HFF-Myc (cell line): ENCODE measurements at regions not wholly inside any gene's neighbourhood (a gene's known extent, or its start where the extent isn't known, plus 50 kb on each side); places are given as distances from the start of the nearest gene placed in this dataset.

ENCODE experiments used
- DNase-seq: peaks from one replicate; pipeline ENCODE4 v3.0.0-alpha.2; 2011; ENCODE audit warnings: low read depth; ENCODE audit errors: extremely low read depth
- H3K4me3 ChIP-seq: replicated peaks from 2 replicates; pipeline ENCODE4 v1.5.1; 2011; ENCODE audit warnings: low read depth, mild to moderate bottlenecking, control low read depth, low read length
- TF ChIP-seq, protein P1 (sequence below): IDR thresholded peaks from 2 replicates; pipeline ENCODE4 v1.5.1; 2012; ENCODE audit warnings: mild to moderate bottlenecking, low read depth, low read length, control low read depth; ENCODE audit errors: missing control alignments

DNA sequence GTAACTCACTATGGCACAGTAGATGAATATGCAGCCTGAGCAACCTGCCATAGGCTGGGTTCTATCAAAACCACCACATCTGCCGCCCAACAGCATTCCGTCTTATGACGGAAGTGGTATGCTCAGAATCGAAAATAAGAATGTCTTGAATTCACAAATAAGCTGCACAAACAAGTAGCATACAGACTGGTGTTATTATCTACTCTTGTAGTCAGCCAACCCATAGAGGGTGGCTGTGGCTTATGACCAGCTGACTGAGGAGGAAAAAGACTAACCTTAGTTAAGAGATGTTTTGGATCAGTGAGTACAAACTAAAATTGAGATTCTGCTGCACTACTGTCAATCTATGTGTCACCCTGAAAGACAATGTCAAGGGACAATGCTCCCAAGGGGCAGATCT lies 1255.1 kb upstream of the EYS start:
- H3K4me3 ChIP-seq: no peak overlapping the region
- no peak for DNase-seq
- TF ChIP-seq, protein P1, sequence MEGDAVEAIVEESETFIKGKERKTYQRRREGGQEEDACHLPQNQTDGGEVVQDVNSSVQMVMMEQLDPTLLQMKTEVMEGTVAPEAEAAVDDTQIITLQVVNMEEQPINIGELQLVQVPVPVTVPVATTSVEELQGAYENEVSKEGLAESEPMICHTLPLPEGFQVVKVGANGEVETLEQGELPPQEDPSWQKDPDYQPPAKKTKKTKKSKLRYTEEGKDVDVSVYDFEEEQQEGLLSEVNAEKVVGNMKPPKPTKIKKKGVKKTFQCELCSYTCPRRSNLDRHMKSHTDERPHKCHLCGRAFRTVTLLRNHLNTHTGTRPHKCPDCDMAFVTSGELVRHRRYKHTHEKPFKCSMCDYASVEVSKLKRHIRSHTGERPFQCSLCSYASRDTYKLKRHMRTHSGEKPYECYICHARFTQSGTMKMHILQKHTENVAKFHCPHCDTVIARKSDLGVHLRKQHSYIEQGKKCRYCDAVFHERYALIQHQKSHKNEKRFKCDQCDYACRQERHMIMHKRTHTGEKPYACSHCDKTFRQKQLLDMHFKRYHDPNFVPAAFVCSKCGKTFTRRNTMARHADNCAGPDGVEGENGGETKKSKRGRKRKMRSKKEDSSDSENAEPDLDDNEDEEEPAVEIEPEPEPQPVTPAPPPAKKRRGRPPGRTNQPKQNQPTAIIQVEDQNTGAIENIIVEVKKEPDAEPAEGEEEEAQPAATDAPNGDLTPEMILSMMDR: no peak

DNA sequence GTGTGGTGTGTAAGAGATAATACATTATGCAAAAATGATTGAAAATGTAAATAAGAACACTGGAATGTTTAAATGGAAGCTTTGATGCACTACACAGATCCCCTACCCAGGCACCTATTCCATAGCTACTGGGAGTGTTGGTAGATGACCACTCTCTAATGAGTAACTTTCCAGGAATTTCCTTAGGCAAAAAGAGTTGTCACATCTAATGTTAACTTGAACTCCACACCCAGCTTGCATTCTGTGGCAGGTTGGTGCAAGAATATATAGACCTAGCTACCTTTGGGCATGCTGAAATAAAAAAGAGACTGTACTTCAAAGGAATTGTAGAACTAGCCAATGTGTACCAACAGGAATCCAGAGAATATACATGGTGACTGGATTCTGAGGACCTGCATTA lies 1254.2 kb upstream of the EYS start:
- no peak overlapping the region for H3K4me3 ChIP-seq
- TF ChIP-seq, protein P1: no peak
- DNase-seq: no peak

DNA sequence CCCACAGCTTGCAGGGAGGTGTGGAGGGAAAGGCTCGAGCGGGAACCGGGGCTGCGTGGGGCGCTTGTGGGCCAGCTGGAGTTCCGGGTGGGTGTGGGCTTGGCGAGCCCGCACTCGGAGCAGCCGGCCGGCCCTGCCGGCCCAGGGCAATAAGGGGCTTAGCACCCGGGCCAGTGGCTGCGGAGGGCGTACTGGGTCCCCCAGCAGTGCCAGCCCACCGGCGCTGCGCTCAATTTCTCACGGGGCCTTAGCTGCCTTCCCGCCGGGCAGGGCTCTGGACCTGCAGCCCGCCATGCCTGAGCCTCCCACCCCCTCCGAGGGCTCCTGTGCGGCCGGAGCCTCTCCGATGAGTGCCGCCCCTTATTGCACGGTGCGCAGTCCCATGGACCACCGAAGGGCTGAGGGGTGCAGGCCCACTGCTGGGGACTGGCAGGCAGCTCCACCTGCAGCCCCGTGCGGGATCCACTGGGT lies 1242.2 kb upstream of the EYS start:
- no peak for DNase-seq
- no peak overlapping the region for H3K4me3 ChIP-seq
- TF ChIP-seq, protein P1: no peak

DNA sequence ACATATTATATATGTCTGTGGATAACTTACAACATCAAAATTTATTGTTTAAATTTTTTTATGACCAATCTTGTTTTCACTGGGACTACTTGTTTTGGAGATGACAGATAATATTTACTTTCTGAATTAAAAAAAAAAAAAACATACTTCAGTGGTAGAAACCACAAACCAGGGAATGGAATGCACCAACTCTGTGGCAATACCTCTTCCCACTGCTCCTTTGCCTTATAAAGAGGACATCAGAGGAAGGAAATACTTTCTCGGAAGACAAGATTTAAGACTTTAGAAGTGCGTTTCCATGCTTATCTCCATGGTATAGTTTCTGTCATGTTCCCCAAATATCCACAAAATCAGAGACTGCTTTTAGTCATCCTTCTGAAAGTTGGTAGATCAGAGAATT lies 1241.1 kb upstream of the EYS start:
- TF ChIP-seq, protein P1: no peak
- no peak overlapping the region for H3K4me3 ChIP-seq
- DNase-seq: no peak

DNA sequence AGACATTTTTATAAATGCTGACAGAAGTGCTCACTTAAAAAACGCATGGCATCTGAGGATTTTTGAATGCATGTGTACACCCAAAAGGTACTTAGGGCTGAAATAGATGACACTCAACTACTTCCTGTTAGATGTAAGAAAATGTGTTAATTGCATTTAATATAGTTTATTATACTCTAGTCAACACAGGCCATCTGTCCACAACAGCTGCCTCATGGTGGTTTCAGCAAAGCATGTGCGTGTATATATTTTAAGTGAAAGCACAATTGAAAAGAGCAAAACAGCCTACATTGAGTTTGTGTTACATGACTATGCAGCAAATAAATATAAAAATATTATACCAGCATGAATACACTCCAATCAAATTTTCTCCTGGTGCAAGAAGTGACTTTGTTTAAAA lies 1233.0 kb upstream of the EYS start:
- no peak for DNase-seq
- TF ChIP-seq, protein P1: no peak
- no peak overlapping the region for H3K4me3 ChIP-seq

DNA sequence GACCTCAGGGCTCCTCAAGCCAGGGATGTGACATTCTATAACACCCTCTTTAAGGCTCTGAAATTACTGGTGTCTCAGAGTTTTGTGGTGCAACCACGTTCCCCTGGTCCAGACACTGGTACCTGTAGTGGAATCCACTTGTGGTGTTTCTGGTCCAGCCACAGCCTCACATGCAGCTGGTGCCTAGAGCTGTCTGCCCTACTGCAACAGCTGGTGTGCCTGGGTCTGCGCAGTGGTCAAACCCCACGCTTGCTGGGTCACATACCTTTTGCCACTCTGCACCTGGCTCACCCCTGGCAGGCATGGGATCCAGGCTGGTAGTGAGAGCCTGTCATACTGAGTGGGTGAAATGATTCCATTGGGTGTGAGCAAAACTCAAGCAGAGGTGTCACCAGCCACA lies 1230.2 kb upstream of the EYS start:
- TF ChIP-seq, protein P1: no peak
- no peak overlapping the region for H3K4me3 ChIP-seq

DNA sequence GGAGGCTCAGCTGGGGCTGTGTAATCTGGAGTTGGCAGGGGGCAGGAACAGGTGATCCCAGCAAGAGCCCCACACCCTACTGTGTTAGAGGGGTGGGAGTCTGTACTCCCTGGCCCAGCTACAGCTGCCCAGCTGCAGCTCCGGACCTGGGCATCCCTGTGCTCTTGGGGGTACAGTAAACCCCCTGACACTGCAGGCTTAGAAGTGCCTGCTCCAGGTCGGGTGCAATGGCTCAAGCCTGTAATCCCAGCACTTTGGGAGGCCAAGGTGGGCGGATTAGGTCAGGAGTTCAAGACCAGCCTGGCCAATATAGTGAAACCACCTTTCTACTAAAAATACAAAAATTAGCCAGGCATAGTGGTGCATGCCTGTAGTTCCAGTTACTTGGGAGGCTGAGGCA lies 1228.6 kb upstream of the EYS start:
- no peak for DNase-seq
- TF ChIP-seq, protein P1: no peak
- H3K4me3 ChIP-seq: no peak overlapping the region

More for the DNA sequence above, 1230.2 kb upstream of the EYS start:
- no peak for DNase-seq
